WI38 (cell line): ENCODE measurements at regions not wholly inside any gene's neighbourhood (a gene's known extent, or its start where the extent isn't known, plus 50 kb on each side); places are given as distances from the start of the nearest gene placed in this dataset.

Experiments
- H3K4me3 ChIP-seq: 2 replicates; pipeline ENCODE4 v1.5.1; 2011; ENCODE audit warnings: low read depth, mild to moderate bottlenecking, control low read depth, low read length
- CTCF ChIP-seq: IDR thresholded peaks from 2 replicates; pipeline ENCODE4 v1.5.1; 2012; ENCODE audit warnings: low read depth, mild to moderate bottlenecking, control low read depth, low read length

GRCh38 chr6:760982-761955, 68.3 kb upstream of the EXOC2 start:
- no peak for TF ChIP-seq CTCF

DNA sequence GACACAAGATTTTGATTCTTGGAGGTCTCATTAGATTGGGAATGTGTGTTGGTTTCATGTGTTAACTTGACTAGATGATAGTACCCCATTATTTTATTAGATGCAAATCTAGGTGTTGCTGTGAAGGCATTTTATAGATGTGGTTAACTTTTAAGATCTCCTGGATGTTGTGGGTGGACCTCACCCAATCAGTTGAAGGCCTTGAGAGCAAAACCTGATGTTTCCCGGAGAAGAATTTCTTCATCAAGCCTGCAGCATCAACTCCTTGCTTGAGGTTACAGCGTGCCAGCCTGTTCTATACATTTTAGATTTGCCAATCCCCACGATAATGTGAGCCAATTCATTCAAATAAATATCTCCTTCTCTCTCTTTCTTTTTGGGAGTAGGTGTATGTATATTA, 66.8 kb upstream of the EXOC2 start:
- TF ChIP-seq CTCF, result no peak
- no peak overlapping the region for H3K4me3 ChIP-seq

More at GRCh38 chr6:760982-761955, 68.3 kb upstream of the EXOC2 start:
- H3K4me3 ChIP-seq, result no peak overlapping the region

GRCh38 chr6:756224-756623, 63.3 kb upstream of the EXOC2 start:
- no peak overlapping the region for H3K4me3 ChIP-seq
- TF ChIP-seq CTCF, result no peak

DNA sequence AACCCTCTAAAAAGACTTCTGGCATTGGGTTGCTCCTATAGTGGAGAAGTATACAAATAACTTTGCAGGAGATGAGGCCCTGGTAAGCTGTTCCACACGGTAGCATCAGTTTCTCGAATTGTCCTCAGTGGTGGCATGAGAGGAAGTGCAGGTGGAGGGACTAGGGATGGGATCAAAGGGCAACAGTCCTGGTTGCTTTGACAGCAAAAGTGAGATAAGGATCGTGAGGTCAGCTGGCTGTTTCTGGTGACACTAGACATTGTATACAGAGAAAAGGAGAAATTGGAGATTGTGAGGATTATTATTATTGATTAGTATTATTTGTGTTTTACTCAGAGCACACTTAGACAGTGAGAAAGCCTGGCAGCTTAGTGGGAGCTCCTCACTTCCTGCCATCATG, 61.3 kb upstream of the EXOC2 start:
- no peak for TF ChIP-seq CTCF
- no peak overlapping the region for H3K4me3 ChIP-seq

GRCh38 chr6:753486-753885, 60.5 kb upstream of the EXOC2 start:
- no peak for TF ChIP-seq CTCF
- H3K4me3 ChIP-seq, result no peak overlapping the region

GRCh38 chr6:752438-752837, 59.5 kb upstream of the EXOC2 start:
- TF ChIP-seq CTCF, result no peak
- H3K4me3 ChIP-seq, result no peak overlapping the region

GRCh38 chr6:751765-752164, 58.8 kb upstream of the EXOC2 start:
- no peak for TF ChIP-seq CTCF
- H3K4me3 ChIP-seq, result no peak overlapping the region
